ENCODE measurements at regions not wholly inside any gene's neighbourhood (a gene's known extent, or its start where the extent isn't known, plus 50 kb on each side); places are given as distances from the start of the nearest gene placed in this dataset.

- TF ChIP-seq CTCF (IDR thresholded peaks at IDR 0.05), result peak; percentile 68
- TF ChIP-seq KDM5A (IDR thresholded peaks at IDR 0.05), result no peak
- TF ChIP-seq POLR2A (IDR thresholded peaks at IDR 0.05; ENCODE audit: low read length), result no peak
- TF ChIP-seq MAZ (IDR thresholded peaks at IDR 0.05; ENCODE audit: borderline replicate concordance, low read depth, low read length), result no peak
- TF ChIP-seq HOXA7 (CRISPR knock-in tag; IDR thresholded peaks at IDR 0.05), result no peak
- TF ChIP-seq EP300 (IDR thresholded peaks at IDR 0.05), result no peak
- peak; percentile 38; the same call in 1 of the 3 replicates for TF ChIP-seq SMC3 (IDR thresholded peaks at IDR 0.05)
- TF ChIP-seq NPAS2 (CRISPR knock-in tag; IDR thresholded peaks at IDR 0.05; ENCODE audit: borderline replicate concordance), result no peak
- TF ChIP-seq REST (IDR thresholded peaks at IDR 0.05), result no peak
- no peak for TF ChIP-seq GATA3 (IDR thresholded peaks at IDR 0.05; ENCODE audit: borderline replicate concordance)
- no peak for TF ChIP-seq SREBF2 (IDR thresholded peaks at IDR 0.05)
Measured at GRCh38 chr1:110783292-110783918, 89.5 kb upstream of the CD53 start.

Data from A549 (cell line).